ENCODE measurements at regions not wholly inside any gene's neighbourhood (a gene's known extent, or its start where the extent isn't known, plus 50 kb on each side); places are given as distances from the start of the nearest gene placed in this dataset.

GRCh38 chr1:118303064-118303463, 118.0 kb upstream of the SPAG17 start:
- Histone ChIP-seq H2AFZ (ENCODE audit: low read length) (peak overlapping the region; percentile 99; the same call in 1 of the 2 replicates), H3K4me1 (ENCODE audit: insufficient read depth, low read length, severe bottlenecking) (peaks cover 75% of the 10 kb centered on the region), H3K9me2 (ENCODE audit: low read depth, low read length) (no peaks in the 10 kb centered on the region), H3F3A (ENCODE audit: insufficient read depth, low read length) (no peaks in the 10 kb centered on the region), H3K27ac (ENCODE audit: low read depth, low read length, poor library complexity, severe bottlenecking) (peak overlapping the region; percentile 50), H3K27me3 (ENCODE audit: insufficient read depth, low read length) (no peaks in the 10 kb centered on the region), H3K9me3 (ENCODE audit: low read length) (no peaks in the 10 kb centered on the region), H3K9ac (ENCODE audit: low read length) (no peak overlapping the region; the same call in 1 of the 2 replicates), H3K4me3 (ENCODE audit: low read depth, low read length, poor library complexity, severe bottlenecking) (no peak overlapping the region), H3K79me2 (ENCODE audit: insufficient read depth, low read length) (no peaks in the 10 kb centered on the region), H3K36me3 (ENCODE audit: insufficient read depth, low read length) (no peaks in the 10 kb centered on the region), H4K20me1 (ENCODE audit: insufficient read depth, low read length) (no peaks in the 10 kb centered on the region), H3K4me2 (ENCODE audit: low read length) (peak overlapping the region; percentile 31; the same call in 1 of the 2 replicates)
- TF ChIP-seq, protein P1, sequence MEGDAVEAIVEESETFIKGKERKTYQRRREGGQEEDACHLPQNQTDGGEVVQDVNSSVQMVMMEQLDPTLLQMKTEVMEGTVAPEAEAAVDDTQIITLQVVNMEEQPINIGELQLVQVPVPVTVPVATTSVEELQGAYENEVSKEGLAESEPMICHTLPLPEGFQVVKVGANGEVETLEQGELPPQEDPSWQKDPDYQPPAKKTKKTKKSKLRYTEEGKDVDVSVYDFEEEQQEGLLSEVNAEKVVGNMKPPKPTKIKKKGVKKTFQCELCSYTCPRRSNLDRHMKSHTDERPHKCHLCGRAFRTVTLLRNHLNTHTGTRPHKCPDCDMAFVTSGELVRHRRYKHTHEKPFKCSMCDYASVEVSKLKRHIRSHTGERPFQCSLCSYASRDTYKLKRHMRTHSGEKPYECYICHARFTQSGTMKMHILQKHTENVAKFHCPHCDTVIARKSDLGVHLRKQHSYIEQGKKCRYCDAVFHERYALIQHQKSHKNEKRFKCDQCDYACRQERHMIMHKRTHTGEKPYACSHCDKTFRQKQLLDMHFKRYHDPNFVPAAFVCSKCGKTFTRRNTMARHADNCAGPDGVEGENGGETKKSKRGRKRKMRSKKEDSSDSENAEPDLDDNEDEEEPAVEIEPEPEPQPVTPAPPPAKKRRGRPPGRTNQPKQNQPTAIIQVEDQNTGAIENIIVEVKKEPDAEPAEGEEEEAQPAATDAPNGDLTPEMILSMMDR (IDR thresholded peaks at IDR 0.05; ENCODE audit: low read length): no peak
- no peak for TF ChIP-seq EZH2 (IDR thresholded peaks at IDR 0.05; ENCODE audit: borderline replicate concordance, low read length)

- no peak overlapping the region for H3K4me2 ChIP-seq (ENCODE audit: low read length)
- H3K27me3 ChIP-seq (ENCODE audit: insufficient read depth, low read length): no peaks in the 10 kb centered on the region
- peaks cover 66% of the 10 kb centered on the region for H3K4me1 ChIP-seq (ENCODE audit: insufficient read depth, low read length, severe bottlenecking)
- H3F3A ChIP-seq (ENCODE audit: insufficient read depth, low read length): no peaks in the 10 kb centered on the region
- no peaks in the 10 kb centered on the region for H3K9me3 ChIP-seq (ENCODE audit: low read length)
- no peaks in the 10 kb centered on the region for H3K36me3 ChIP-seq (ENCODE audit: insufficient read depth, low read length)
- H4K20me1 ChIP-seq (ENCODE audit: insufficient read depth, low read length): no peaks in the 10 kb centered on the region
- H2AFZ ChIP-seq (ENCODE audit: low read length): peak overlapping the region; percentile 52
- H3K9me2 ChIP-seq (ENCODE audit: low read depth, low read length): no peaks in the 10 kb centered on the region
- H3K9ac ChIP-seq (ENCODE audit: low read length): no peak overlapping the region
- TF ChIP-seq, protein P1 (IDR thresholded peaks at IDR 0.05; ENCODE audit: low read length): no peak
- no peak for TF ChIP-seq EZH2 (IDR thresholded peaks at IDR 0.05; ENCODE audit: borderline replicate concordance, low read length)
- H3K79me2 ChIP-seq (ENCODE audit: insufficient read depth, low read length): no peaks in the 10 kb centered on the region
- H3K4me3 ChIP-seq (ENCODE audit: low read depth, low read length, poor library complexity, severe bottlenecking): no peak overlapping the region
- no peak overlapping the region for H3K27ac ChIP-seq (ENCODE audit: low read depth, low read length, poor library complexity, severe bottlenecking)
These were observed 117.1 kb upstream of the SPAG17 start for GRCh38 chr1:118302145-118302544.

GRCh38 chr1:118300808-118301207, 115.8 kb upstream of the SPAG17 start:
- H3K4me2 ChIP-seq (ENCODE audit: low read length): no peak overlapping the region
- H4K20me1 ChIP-seq (ENCODE audit: insufficient read depth, low read length): no peaks in the 10 kb centered on the region
- no peaks in the 10 kb centered on the region for H3K79me2 ChIP-seq (ENCODE audit: insufficient read depth, low read length)
- H3K4me3 ChIP-seq (ENCODE audit: low read depth, low read length, poor library complexity, severe bottlenecking): no peak overlapping the region
- TF ChIP-seq EZH2 (IDR thresholded peaks at IDR 0.05; ENCODE audit: borderline replicate concordance, low read length): no peak
- TF ChIP-seq, protein P1 (IDR thresholded peaks at IDR 0.05; ENCODE audit: low read length): no peak
- no peaks in the 10 kb centered on the region for H3K27me3 ChIP-seq (ENCODE audit: insufficient read depth, low read length)
- H3K9me2 ChIP-seq (ENCODE audit: low read depth, low read length): no peaks in the 10 kb centered on the region
- H3K9ac ChIP-seq (ENCODE audit: low read length): no peak overlapping the region
- no peak overlapping the region for H3K27ac ChIP-seq (ENCODE audit: low read depth, low read length, poor library complexity, severe bottlenecking)
- H3K4me1 ChIP-seq (ENCODE audit: insufficient read depth, low read length, severe bottlenecking): peaks cover 53% of the 10 kb centered on the region
- H2AFZ ChIP-seq (ENCODE audit: low read length): no peak overlapping the region
- H3K9me3 ChIP-seq (ENCODE audit: low read length): no peaks in the 10 kb centered on the region
- no peaks in the 10 kb centered on the region for H3K36me3 ChIP-seq (ENCODE audit: insufficient read depth, low read length)
- H3F3A ChIP-seq (ENCODE audit: insufficient read depth, low read length): no peaks in the 10 kb centered on the region
